Liver (tissue), 8 donors: ENCODE measurements at regions not wholly inside any gene's neighbourhood (a gene's known extent, or its start where the extent isn't known, plus 50 kb on each side); places are given as distances from the start of the nearest gene placed in this dataset.

ENCODE experiments used
- DNase-seq: peaks from one replicate; pipeline ENCODE4 v3.0.0-alpha.2; 2017; ENCODE audit warnings: low spot score
- H3K27ac ChIP-seq, 2 donors: one replicate each; pipeline ENCODE4 v1.7.0; 2013; ENCODE audit warnings: inconsistent platforms in 2 of 2, low read length in 2 of 2, control low read depth in 1 of 2, low read depth in 1 of 2, mild to moderate bottlenecking in 1 of 2
- H3K27me3 ChIP-seq, 4 donors: one replicate each; pipeline versions ENCODE4 v1.6.1 to v1.7.0; 2013; ENCODE audit warnings: low read length in 3 of 4, inconsistent platforms in 1 of 4, mild to moderate bottlenecking in 1 of 4, moderate library complexity in 1 of 4; ENCODE audit not compliant: control insufficient read depth in 4 of 4, insufficient read depth in 4 of 4
- H3K36me3 ChIP-seq, 4 donors: one replicate each; pipeline versions ENCODE4 v1.6.1 to v1.7.0; 2013; ENCODE audit warnings: low read length in 3 of 4, mild to moderate bottlenecking in 3 of 4, low read depth in 1 of 4, moderate library complexity in 1 of 4; ENCODE audit not compliant: control insufficient read depth in 4 of 4, insufficient read depth in 3 of 4
- H3K4me1 ChIP-seq, 4 donors: one replicate each; pipeline versions ENCODE4 v1.6.1 to v1.7.0; 2013; ENCODE audit warnings: low read length in 3 of 4, mild to moderate bottlenecking in 3 of 4, moderate library complexity in 1 of 4; ENCODE audit not compliant: control insufficient read depth in 4 of 4, insufficient read depth in 4 of 4
- H3K4me3 ChIP-seq, 3 donors: one replicate each; pipeline versions ENCODE4 v1.6.1 to v1.7.0; 2013; ENCODE audit warnings: low read length in 3 of 3, control low read depth in 1 of 3, low read depth in 1 of 3, mild to moderate bottlenecking in 1 of 3
- H3K9ac ChIP-seq, 2 donors: one replicate each; pipeline ENCODE4 v1.7.0; 2013; ENCODE audit warnings: low read length in 2 of 2, mild to moderate bottlenecking in 2 of 2, moderate library complexity in 2 of 2, control low read depth in 1 of 2, low read depth in 1 of 2
- H3K9me3 ChIP-seq, 4 donors: one replicate each; pipeline versions ENCODE4 v1.6.1 to v1.7.0; 2013; ENCODE audit warnings: low read length in 3 of 4; ENCODE audit not compliant: control insufficient read depth in 4 of 4
- ATF3 ChIP-seq: IDR thresholded peaks from 2 replicates; pipeline ENCODE4 v1.6.1; 2016; ENCODE audit warnings: antibody characterized with exemption
- CTCF ChIP-seq: fragments of 150-350 bp; IDR thresholded peaks from 2 replicates; pipeline ENCODE4 v1.5.1; 2017; ENCODE audit warnings: improper control_type of control experiment, low read depth, low read length; ENCODE audit not compliant: missing input control
- EGR1 ChIP-seq, 2 donors: IDR thresholded peaks; 2 replicates each; pipeline ENCODE4 v1.6.1; 2016 to 2018; ENCODE audit warnings: antibody characterized with exemption in 2 of 2, low read depth in 2 of 2
- FOXA1 ChIP-seq: IDR thresholded peaks from 2 replicates; pipeline ENCODE4 v1.6.1; 2016; ENCODE audit warnings: antibody characterized with exemption
- FOXA2 ChIP-seq: IDR thresholded peaks from 2 replicates; pipeline ENCODE4 v1.6.1; 2016; ENCODE audit warnings: antibody characterized with exemption
- GABPA ChIP-seq, 2 donors: IDR thresholded peaks in 1 of 2; conservative IDR thresholded peaks in 1 of 2; 2 replicates each; pipeline ENCODE4 v1.6.1; 2016; ENCODE audit warnings: antibody characterized with exemption in 2 of 2, mild to moderate bottlenecking in 1 of 2, moderate library complexity in 1 of 2
- HNF4A ChIP-seq, 2 donors: conservative IDR thresholded peaks; 2 replicates each; pipeline ENCODE4 v1.6.1; 2016; ENCODE audit warnings: antibody characterized with exemption in 2 of 2, mild to moderate bottlenecking in 2 of 2
- JUND ChIP-seq, 2 donors: IDR thresholded peaks; 2 replicates each; pipeline ENCODE4 v1.6.1; 2016; ENCODE audit warnings: antibody characterized with exemption in 2 of 2
- NR2F2 ChIP-seq: IDR thresholded peaks from 2 replicates; pipeline ENCODE4 v1.6.1; 2016; ENCODE audit warnings: antibody characterized with exemption
- RAD21 ChIP-seq, 2 donors: IDR thresholded peaks; 2 replicates each; pipeline ENCODE4 v1.6.1; 2016; ENCODE audit warnings: antibody characterized with exemption in 2 of 2, mild to moderate bottlenecking in 2 of 2
- REST ChIP-seq: IDR thresholded peaks from 2 replicates; pipeline ENCODE4 v1.6.1; 2016; ENCODE audit warnings: antibody characterized with exemption, mild to moderate bottlenecking
- RXRA ChIP-seq, 2 donors: IDR thresholded peaks; 2 replicates each; pipeline ENCODE4 v1.6.1; 2017 to 2018; ENCODE audit warnings: antibody characterized with exemption in 2 of 2, mild to moderate bottlenecking in 1 of 2
- SP1 ChIP-seq: IDR thresholded peaks from 2 replicates; pipeline ENCODE4 v1.6.1; 2018; ENCODE audit warnings: antibody characterized with exemption, mild to moderate bottlenecking
- TAF1 ChIP-seq: conservative IDR thresholded peaks from 2 replicates; pipeline ENCODE4 v1.6.1; 2016; ENCODE audit warnings: antibody characterized with exemption, mild to moderate bottlenecking
- YY1 ChIP-seq: IDR thresholded peaks from 2 replicates; pipeline ENCODE4 v1.6.1; 2016; ENCODE audit warnings: antibody characterized with exemption, mild to moderate bottlenecking
- WGBS: extraction: QIAGEN DNeasy Blood & Tissue Kit; methylation state at CpG from one replicate; pipeline ENCODE4 v1.1.7; 2013; 5-methylcytosine and 5-hydroxymethylcytosine counted together
- TF ChIP-seq, protein P1 (sequence below): IDR thresholded peaks from 2 replicates; pipeline ENCODE4 v1.6.1; 2016; ENCODE audit warnings: antibody characterized with exemption
- donor health status: healthy.
- donor health status: healthy.
- donor health status: healthy.
- donor health status: healthy.
- donor health status: healthy.

DNA sequence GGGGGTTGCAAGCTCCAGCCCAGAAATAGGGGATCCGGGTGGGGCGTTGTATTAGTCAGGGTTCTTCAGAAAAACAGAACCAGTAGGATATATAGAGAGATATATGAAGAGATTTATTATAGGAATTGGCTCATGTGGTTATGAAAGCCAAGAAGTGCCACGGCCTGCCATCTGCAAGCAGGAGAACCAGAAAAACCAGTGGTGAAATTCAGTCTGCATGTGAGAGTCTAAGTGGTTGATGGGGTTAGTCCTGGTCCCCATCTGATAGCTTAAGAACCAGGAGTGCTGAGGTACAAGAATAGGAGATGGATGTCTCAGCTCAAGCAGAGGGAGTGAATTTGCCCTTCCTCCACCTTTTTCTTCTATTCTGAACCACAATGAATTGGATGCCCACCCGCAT, 123.4 kb upstream of the APC start:
- no peak for DNase-seq
- H3K9ac ChIP-seq, result no peak overlapping the region
- H3K27ac ChIP-seq, result no peak overlapping the region
- no peaks in the 10 kb centered on the region for H3K36me3 ChIP-seq
- H3K27me3 ChIP-seq, result no peaks in the 10 kb centered on the region
- WGBS, result 92% methylated on average over 4 of the region's 4 CpGs
- H3K4me3 ChIP-seq, result no peak overlapping the region
- TF ChIP-seq, protein P1, sequence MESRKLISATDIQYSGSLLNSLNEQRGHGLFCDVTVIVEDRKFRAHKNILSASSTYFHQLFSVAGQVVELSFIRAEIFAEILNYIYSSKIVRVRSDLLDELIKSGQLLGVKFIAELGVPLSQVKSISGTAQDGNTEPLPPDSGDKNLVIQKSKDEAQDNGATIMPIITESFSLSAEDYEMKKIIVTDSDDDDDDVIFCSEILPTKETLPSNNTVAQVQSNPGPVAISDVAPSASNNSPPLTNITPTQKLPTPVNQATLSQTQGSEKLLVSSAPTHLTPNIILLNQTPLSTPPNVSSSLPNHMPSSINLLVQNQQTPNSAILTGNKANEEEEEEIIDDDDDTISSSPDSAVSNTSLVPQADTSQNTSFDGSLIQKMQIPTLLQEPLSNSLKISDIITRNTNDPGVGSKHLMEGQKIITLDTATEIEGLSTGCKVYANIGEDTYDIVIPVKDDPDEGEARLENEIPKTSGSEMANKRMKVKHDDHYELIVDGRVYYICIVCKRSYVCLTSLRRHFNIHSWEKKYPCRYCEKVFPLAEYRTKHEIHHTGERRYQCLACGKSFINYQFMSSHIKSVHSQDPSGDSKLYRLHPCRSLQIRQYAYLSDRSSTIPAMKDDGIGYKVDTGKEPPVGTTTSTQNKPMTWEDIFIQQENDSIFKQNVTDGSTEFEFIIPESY, result no peak
- TF ChIP-seq CTCF (no peak), RXRA (IDR thresholded peaks at IDR 0.05) (no peak), FOXA1 (no peak), HNF4A (conservative IDR thresholded peaks at IDR 0.05) (no peak), YY1 (no peak), TAF1 (no peak), RAD21 (IDR thresholded peaks at IDR 0.05) (no peak)
- peaks cover 0 to 4% (median 0%) of the 10 kb centered on the region in 4 donors for H3K4me1 ChIP-seq
- H3K9me3 ChIP-seq, result no peaks in the 10 kb centered on the region

DNA sequence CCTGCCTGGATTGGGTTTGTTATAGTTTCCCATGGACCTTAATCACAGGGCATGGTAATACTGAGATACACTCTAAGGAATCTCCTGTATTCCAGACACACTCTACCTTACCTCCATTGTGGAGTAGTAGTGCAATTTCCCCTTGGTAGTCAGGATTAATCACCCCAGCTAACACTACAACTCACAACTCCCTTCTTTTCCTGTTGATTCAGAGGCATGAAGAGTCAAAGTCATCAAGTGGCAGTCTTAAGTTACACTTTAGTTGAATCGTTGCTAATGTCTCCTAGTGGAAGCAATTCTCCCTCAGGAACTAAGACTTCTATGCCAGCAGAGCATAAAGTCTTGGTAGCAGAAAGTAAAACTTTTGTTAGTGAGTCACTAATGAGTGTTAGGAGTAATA, 122.7 kb upstream of the APC start:
- WGBS, result 65% methylated on average over 1 of the region's 1 CpG
- Histone ChIP-seq H3K9me3 (no peaks in the 10 kb centered on the region), H3K4me1 (peaks cover 0 to 4% (median 0%) of the 10 kb centered on the region in 4 donors), H3K27me3 (no peaks in the 10 kb centered on the region), H3K27ac (no peak overlapping the region), H3K9ac (no peak overlapping the region), H3K4me3 (no peak overlapping the region), H3K36me3 (no peaks in the 10 kb centered on the region)
- DNase-seq, result no peak
- TF ChIP-seq EGR1 (IDR thresholded peaks at IDR 0.05; ENCODE audit: low read depth in 2 of 2), result no peak
- no peak for TF ChIP-seq CTCF
- no peak for TF ChIP-seq TAF1
- no peak for TF ChIP-seq JUND (IDR thresholded peaks at IDR 0.05)
- no peak for TF ChIP-seq REST
- TF ChIP-seq NR2F2, result no peak
- TF ChIP-seq FOXA2, result no peak
- no peak for TF ChIP-seq SP1
- TF ChIP-seq HNF4A (conservative IDR thresholded peaks at IDR 0.05), result no peak
- no peak for TF ChIP-seq FOXA1
- no peak for TF ChIP-seq RAD21 (IDR thresholded peaks at IDR 0.05)
- TF ChIP-seq ATF3, result no peak
- TF ChIP-seq, protein P1, result no peak
- TF ChIP-seq GABPA (IDR thresholded peaks at IDR 0.05 in 1 of 2, conservative IDR thresholded peaks at IDR 0.05 in 1 of 2), result no peak
- TF ChIP-seq YY1, result no peak
- TF ChIP-seq RXRA (IDR thresholded peaks at IDR 0.05), result no peak
